ENCODE measurements at regions not wholly inside any gene's neighbourhood (a gene's known extent, or its start where the extent isn't known, plus 50 kb on each side); places are given as distances from the start of the nearest gene placed in this dataset.

- no peak for TF ChIP-seq POLR2A (IDR thresholded peaks at IDR 0.05)
- TF ChIP-seq CTCF (IDR thresholded peaks at IDR 0.05), result no peak
These were observed 206.9 kb downstream of the RAB11FIP4 start for GRCh38 chr17:31598399-31598782.
